ENCODE measurements at regions not wholly inside any gene's neighbourhood (a gene's known extent, or its start where the extent isn't known, plus 50 kb on each side); places are given as distances from the start of the nearest gene placed in this dataset.

DNA sequence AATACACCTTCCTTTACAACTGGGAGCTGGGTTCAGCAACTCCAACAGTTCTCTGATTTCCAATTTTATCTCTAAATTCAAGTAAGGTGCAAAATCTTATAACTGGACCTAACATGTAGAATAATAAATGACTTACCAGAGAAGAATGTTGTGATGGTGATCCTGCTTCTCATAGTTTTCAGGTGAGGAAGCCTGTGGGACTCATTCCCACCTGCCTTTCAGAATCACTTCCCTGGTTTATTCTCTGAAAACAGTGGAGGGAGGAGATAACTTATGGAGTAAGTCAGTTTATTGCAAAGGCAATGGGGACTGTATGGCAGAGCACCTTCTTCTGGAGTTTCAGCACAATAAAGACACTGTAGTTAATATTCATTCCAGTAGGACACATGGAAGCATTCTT lies 1188.2 kb upstream of the FAM98A start:
- TF ChIP-seq, protein P1, sequence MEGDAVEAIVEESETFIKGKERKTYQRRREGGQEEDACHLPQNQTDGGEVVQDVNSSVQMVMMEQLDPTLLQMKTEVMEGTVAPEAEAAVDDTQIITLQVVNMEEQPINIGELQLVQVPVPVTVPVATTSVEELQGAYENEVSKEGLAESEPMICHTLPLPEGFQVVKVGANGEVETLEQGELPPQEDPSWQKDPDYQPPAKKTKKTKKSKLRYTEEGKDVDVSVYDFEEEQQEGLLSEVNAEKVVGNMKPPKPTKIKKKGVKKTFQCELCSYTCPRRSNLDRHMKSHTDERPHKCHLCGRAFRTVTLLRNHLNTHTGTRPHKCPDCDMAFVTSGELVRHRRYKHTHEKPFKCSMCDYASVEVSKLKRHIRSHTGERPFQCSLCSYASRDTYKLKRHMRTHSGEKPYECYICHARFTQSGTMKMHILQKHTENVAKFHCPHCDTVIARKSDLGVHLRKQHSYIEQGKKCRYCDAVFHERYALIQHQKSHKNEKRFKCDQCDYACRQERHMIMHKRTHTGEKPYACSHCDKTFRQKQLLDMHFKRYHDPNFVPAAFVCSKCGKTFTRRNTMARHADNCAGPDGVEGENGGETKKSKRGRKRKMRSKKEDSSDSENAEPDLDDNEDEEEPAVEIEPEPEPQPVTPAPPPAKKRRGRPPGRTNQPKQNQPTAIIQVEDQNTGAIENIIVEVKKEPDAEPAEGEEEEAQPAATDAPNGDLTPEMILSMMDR (IDR thresholded peaks at IDR 0.05; ENCODE audit: insufficient read depth, low read depth, low read length), result no peak
- TF ChIP-seq EZH2 (IDR thresholded peaks at IDR 0.05; ENCODE audit: insufficient read depth, low read length), result no peak
